WTC11 (cell line): ENCODE measurements at regions not wholly inside any gene's neighbourhood (a gene's known extent, or its start where the extent isn't known, plus 50 kb on each side); places are given as distances from the start of the nearest gene placed in this dataset.

Source experiments
- ATAC-seq: fragments of 200-7000 bp; cut with Tn5 transposase; 2 replicates; pipeline ENCODE4 v1.10.0; 2021; ENCODE audit warnings: mild to moderate bottlenecking, moderate library complexity
- CTCF ChIA-PET: fragments of 300-600 bp; sonication (Branson Sonifier 250); formaldehyde crosslinking; loops from one replicate; lab custom pipeline; 2021; ENCODE audit warnings: antibody characterized with exemption; lab: Charles Lee
- POLR2A ChIA-PET: fragments of 350-600 bp; sonication (Branson Sonifier 250); formaldehyde crosslinking; loops from one replicate; lab custom pipeline; 2021; ENCODE audit warnings: antibody characterized with exemption; lab: Charles Lee
- DNase-seq: peaks from one replicate; pipeline ENCODE4 v3.0.0; 2021; ENCODE audit warnings: low spot score
- H3K27ac Mint-ChIP-seq: 2 replicates; pipeline ENCODE4 v1.8.0; 2021; ENCODE audit warnings: mixed read lengths
- H3K27me3 Mint-ChIP-seq: 2 replicates; pipeline ENCODE4 v1.8.0; 2021; ENCODE audit warnings: low read depth, mild to moderate bottlenecking, moderate library complexity, mixed read lengths
- H3K36me3 Mint-ChIP-seq: 2 replicates; pipeline ENCODE4 v1.8.0; 2021; ENCODE audit warnings: mixed read lengths
- H3K4me1 Mint-ChIP-seq: 2 replicates; pipeline ENCODE4 v1.8.0; 2022; ENCODE audit warnings: mixed read lengths
- H3K4me3 Mint-ChIP-seq: 2 replicates; pipeline ENCODE4 v1.8.0; 2021; ENCODE audit warnings: mild to moderate bottlenecking, moderate library complexity, mixed read lengths
- H3K9me3 Mint-ChIP-seq: 2 replicates; pipeline ENCODE4 v1.8.0; 2021; ENCODE audit warnings: mixed read lengths
- ATF3 ChIP-seq: sonication (generic); formaldehyde crosslinking; conservative IDR thresholded peaks from 2 replicates; pipeline ENCODE4 v1.8.1; 2022; ENCODE audit warnings: mild to moderate bottlenecking, missing genetic modification reagents
- ESRRA ChIP-seq: sonication (generic); formaldehyde crosslinking; IDR thresholded peaks from 2 replicates; pipeline ENCODE4 v1.8.1; 2022; ENCODE audit warnings: mild to moderate bottlenecking, missing genetic modification reagents, borderline replicate concordance
- ETV6 ChIP-seq: sonication (generic); formaldehyde crosslinking; IDR thresholded peaks from 2 replicates; pipeline ENCODE4 v1.8.1; 2022; ENCODE audit warnings: mild to moderate bottlenecking, missing genetic modification reagents
- FOXP1 ChIP-seq: sonication (generic); formaldehyde crosslinking; IDR thresholded peaks from 2 replicates; pipeline ENCODE4 v1.8.0; 2022; ENCODE audit warnings: missing genetic modification reagents, mild to moderate bottlenecking, moderate library complexity, borderline replicate concordance
- FOXP4 ChIP-seq: sonication (generic); formaldehyde crosslinking; IDR thresholded peaks from 2 replicates; pipeline ENCODE4 v1.8.0; 2022; ENCODE audit warnings: mild to moderate bottlenecking, missing genetic modification reagents
- GRHL2 ChIP-seq: fragments of 250-450 bp; sonication (Bioruptor Pico); IDR thresholded peaks from 2 replicates; pipeline ENCODE4 v1.8.0; 2022; ENCODE audit warnings: mild to moderate bottlenecking, moderate library complexity; ENCODE audit not compliant: insufficient replicate concordance, severe bottlenecking
- GTF2I ChIP-seq: fragments of 250-450 bp; sonication (Bioruptor Pico); conservative IDR thresholded peaks from 2 replicates; pipeline ENCODE4 v1.4.0; 2021; ENCODE audit warnings: mild to moderate bottlenecking
- HMGXB4 ChIP-seq: sonication (generic); formaldehyde crosslinking; IDR thresholded peaks from 2 replicates; pipeline ENCODE4 v1.8.1; 2023; ENCODE audit warnings: mild to moderate bottlenecking, moderate library complexity, missing genetic modification reagents
- IRF1 ChIP-seq: sonication (generic); formaldehyde crosslinking; IDR thresholded peaks from 2 replicates; pipeline ENCODE4 v1.8.0; 2023; ENCODE audit warnings: missing genetic modification reagents
- PRDM15 ChIP-seq: sonication (generic); formaldehyde crosslinking; IDR thresholded peaks from 2 replicates; pipeline ENCODE4 v1.8.0; 2022; ENCODE audit warnings: missing genetic modification reagents
- PRRX2 ChIP-seq: fragments of 250-450 bp; sonication (Bioruptor Pico); IDR thresholded peaks from 2 replicates; pipeline ENCODE4 v1.8.0; 2021; ENCODE audit warnings: mild to moderate bottlenecking
- RELA ChIP-seq: sonication (generic); formaldehyde crosslinking; IDR thresholded peaks from 2 replicates; pipeline ENCODE4 v1.8.1; 2022; ENCODE audit warnings: missing genetic modification reagents, mild to moderate bottlenecking, borderline replicate concordance
- SMAD3 ChIP-seq: sonication (generic); formaldehyde crosslinking; IDR thresholded peaks from 2 replicates; pipeline ENCODE4 v1.8.0; 2022; ENCODE audit warnings: missing genetic modification reagents, mild to moderate bottlenecking, borderline replicate concordance
- SOX15 ChIP-seq: fragments of 250-450 bp; sonication (Bioruptor Pico); IDR thresholded peaks from 2 replicates; pipeline ENCODE4 v1.9.0; 2021; ENCODE audit warnings: mild to moderate bottlenecking
- SP1 ChIP-seq: sonication (generic); formaldehyde crosslinking; conservative IDR thresholded peaks from 2 replicates; pipeline ENCODE4 v1.8.1; 2022; ENCODE audit warnings: missing genetic modification reagents
- TP53 ChIP-seq: sonication (generic); formaldehyde crosslinking; IDR thresholded peaks from 2 replicates; pipeline ENCODE4 v1.8.1; 2023; ENCODE audit warnings: mild to moderate bottlenecking, missing genetic modification reagents
- ZBTB21 ChIP-seq: sonication (generic); formaldehyde crosslinking; IDR thresholded peaks from 2 replicates; pipeline ENCODE4 v1.8.1; 2023; ENCODE audit warnings: mild to moderate bottlenecking, missing genetic modification reagents, borderline replicate concordance
- ZNF232 ChIP-seq: sonication (generic); formaldehyde crosslinking; IDR thresholded peaks from 2 replicates; pipeline ENCODE4 v1.8.0; 2022; ENCODE audit warnings: mild to moderate bottlenecking, missing genetic modification reagents
- ZNF416 ChIP-seq: fragments of 250-450 bp; sonication (Bioruptor Pico); IDR thresholded peaks from 2 replicates; pipeline ENCODE4 v1.9.0; 2021; ENCODE audit warnings: mild to moderate bottlenecking, inconsistent platforms
- ZNF423 ChIP-seq: fragments of 250-450 bp; sonication (Bioruptor Pico); IDR thresholded peaks from 2 replicates; pipeline ENCODE4 v2.1.2; 2022; ENCODE audit warnings: mild to moderate bottlenecking, moderate library complexity
- ZNF671 ChIP-seq: fragments of 250-450 bp; sonication (Bioruptor Pico); IDR thresholded peaks from 2 replicates; pipeline ENCODE4 v1.8.0; 2021; ENCODE audit warnings: mild to moderate bottlenecking
- TF ChIP-seq, protein P1 (sequence below): sonication (generic); formaldehyde crosslinking; IDR thresholded peaks from 2 replicates; pipeline ENCODE4 v1.8.1; 2022; ENCODE audit warnings: low read depth, mild to moderate bottlenecking, moderate library complexity, missing genetic modification reagents, borderline replicate concordance
- TF ChIP-seq, protein P2 (sequence below): sonication (generic); formaldehyde crosslinking; IDR thresholded peaks from 2 replicates; pipeline ENCODE4 v1.8.1; 2023; ENCODE audit warnings: mild to moderate bottlenecking, missing genetic modification reagents, moderate library complexity
- TF ChIP-seq, protein P3 (sequence below): fragments of 250-450 bp; sonication (Bioruptor Pico); IDR thresholded peaks from 2 replicates; pipeline ENCODE4 v2.1.2; 2022; ENCODE audit warnings: mild to moderate bottlenecking, moderate library complexity

DNA sequence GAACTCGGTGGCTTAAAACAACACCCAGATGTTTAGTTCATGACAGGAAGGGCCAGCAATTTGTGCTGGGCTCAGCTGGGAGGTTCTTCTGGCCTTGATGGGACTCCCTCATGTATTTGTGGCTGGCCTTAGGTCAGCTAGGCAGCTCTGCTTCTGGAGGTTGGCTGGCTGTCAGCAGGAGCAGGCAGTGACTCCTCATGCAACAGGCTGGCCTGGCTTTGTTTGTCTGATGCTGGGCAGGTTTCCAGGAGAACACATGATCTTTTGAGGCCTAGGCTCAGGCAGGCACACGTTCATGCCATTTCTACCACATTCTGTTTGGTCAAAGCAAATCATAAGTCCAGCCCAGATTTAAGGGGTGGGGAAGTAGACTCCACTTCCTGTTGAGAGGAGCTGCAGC lies 571.2 kb downstream of the TBC1D22A start:
- POLR2A ChIA-PET = no interaction called here
- peaks cover 5% of the 10 kb centered on the region; the same call in 1 of the 2 replicates for H3K27me3 Mint-ChIP-seq
- CTCF ChIA-PET = no interaction called here
- no peak overlapping the region for H3K27ac Mint-ChIP-seq
- no peak overlapping the region for H3K4me3 Mint-ChIP-seq
- TF ChIP-seq ZNF416 (CRISPR knock-in tag) = no peak
- TF ChIP-seq ESRRA = no peak
- TF ChIP-seq IRF1 (CRISPR knock-in tag) = no peak
- TF ChIP-seq FOXP4 = no peak
- TF ChIP-seq ZNF671 (CRISPR knock-in tag) = no peak
- TF ChIP-seq TP53 (CRISPR knock-in tag) = no peak
- no peak for TF ChIP-seq ZBTB21 (CRISPR knock-in tag)
- TF ChIP-seq RELA = no peak
- no peak for TF ChIP-seq ATF3
- TF ChIP-seq, all 79 proteins: peak for 0
- DNase-seq (no peak), ATAC-seq (no peak)
- Mint-ChIP-seq H3K9me3 (peaks cover 57% of the 10 kb centered on the region), H3K4me1 (no peaks in the 10 kb centered on the region; the same call in 1 of the 2 replicates), H3K36me3 (peaks cover 19% of the 10 kb centered on the region)

GRCh38 chr22:47332246-47332980 lies 570.0 kb downstream of the TBC1D22A start:
- no peak overlapping the region for H3K27ac Mint-ChIP-seq
- TF ChIP-seq HMGXB4 (CRISPR knock-in tag) = no peak
- TF ChIP-seq ZNF423 = no peak
- TF ChIP-seq ETV6 (CRISPR knock-in tag) = no peak
- TF ChIP-seq SOX15 (CRISPR knock-in tag) = no peak
- TF ChIP-seq, protein P1, sequence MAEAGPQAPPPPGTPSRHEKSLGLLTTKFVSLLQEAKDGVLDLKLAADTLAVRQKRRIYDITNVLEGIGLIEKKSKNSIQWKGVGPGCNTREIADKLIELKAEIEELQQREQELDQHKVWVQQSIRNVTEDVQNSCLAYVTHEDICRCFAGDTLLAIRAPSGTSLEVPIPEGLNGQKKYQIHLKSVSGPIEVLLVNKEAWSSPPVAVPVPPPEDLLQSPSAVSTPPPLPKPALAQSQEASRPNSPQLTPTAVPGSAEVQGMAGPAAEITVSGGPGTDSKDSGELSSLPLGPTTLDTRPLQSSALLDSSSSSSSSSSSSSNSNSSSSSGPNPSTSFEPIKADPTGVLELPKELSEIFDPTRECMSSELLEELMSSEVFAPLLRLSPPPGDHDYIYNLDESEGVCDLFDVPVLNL (CRISPR knock-in tag) = no peak
- TF ChIP-seq GTF2I (CRISPR knock-in tag) = no peak
- TF ChIP-seq, protein P2, sequence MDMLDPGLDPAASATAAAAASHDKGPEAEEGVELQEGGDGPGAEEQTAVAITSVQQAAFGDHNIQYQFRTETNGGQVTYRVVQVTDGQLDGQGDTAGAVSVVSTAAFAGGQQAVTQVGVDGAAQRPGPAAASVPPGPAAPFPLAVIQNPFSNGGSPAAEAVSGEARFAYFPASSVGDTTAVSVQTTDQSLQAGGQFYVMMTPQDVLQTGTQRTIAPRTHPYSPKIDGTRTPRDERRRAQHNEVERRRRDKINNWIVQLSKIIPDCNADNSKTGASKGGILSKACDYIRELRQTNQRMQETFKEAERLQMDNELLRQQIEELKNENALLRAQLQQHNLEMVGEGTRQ = no peak
- no peak for TF ChIP-seq GRHL2 (CRISPR knock-in tag)
- no peak for TF ChIP-seq SMAD3 (CRISPR knock-in tag)
- TF ChIP-seq PRDM15 = no peak
- TF ChIP-seq, protein P3, sequence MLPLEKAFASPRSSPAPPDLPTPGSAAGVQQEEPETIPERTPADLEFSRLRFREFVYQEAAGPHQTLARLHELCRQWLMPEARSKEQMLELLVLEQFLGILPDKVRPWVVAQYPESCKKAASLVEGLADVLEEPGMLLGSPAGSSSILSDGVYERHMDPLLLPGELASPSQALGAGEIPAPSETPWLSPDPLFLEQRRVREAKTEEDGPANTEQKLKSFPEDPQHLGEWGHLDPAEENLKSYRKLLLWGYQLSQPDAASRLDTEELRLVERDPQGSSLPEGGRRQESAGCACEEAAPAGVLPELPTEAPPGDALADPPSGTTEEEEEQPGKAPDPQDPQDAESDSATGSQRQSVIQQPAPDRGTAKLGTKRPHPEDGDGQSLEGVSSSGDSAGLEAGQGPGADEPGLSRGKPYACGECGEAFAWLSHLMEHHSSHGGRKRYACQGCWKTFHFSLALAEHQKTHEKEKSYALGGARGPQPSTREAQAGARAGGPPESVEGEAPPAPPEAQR = no peak
- TF ChIP-seq PRRX2 (CRISPR knock-in tag) = no peak
- TF ChIP-seq FOXP1 (CRISPR knock-in tag) = no peak
- TF ChIP-seq SP1 (CRISPR knock-in tag) = no peak
- no peak for TF ChIP-seq ZNF232 (CRISPR knock-in tag)
- TF ChIP-seq, all 79 proteins: peak for 0
- Mint-ChIP-seq H3K4me1 (no peaks in the 10 kb centered on the region; the same call in 1 of the 2 replicates), H3K9me3 (peaks cover 56% of the 10 kb centered on the region), H3K27me3 (peaks cover 5% of the 10 kb centered on the region; the same call in 1 of the 2 replicates), H3K4me3 (no peak overlapping the region), H3K36me3 (peaks cover 15% of the 10 kb centered on the region)
- CTCF ChIA-PET = no interaction called here
- ATAC-seq (no peak), DNase-seq (no peak)
- POLR2A ChIA-PET = no interaction called here
